T47D (cell line): ENCODE measurements at regions not wholly inside any gene's neighbourhood (a gene's known extent, or its start where the extent isn't known, plus 50 kb on each side); places are given as distances from the start of the nearest gene placed in this dataset.

ENCODE experiments used
- DNase-seq, 2 experiments: peaks; one replicate each; pipeline versions ENCODE4 v3.0.0 to v3.0.0-alpha.2; 2011 to 2012; ENCODE audit warnings: low read depth in 1 of 2, low spot score in 1 of 2
- JUND ChIP-seq: IDR thresholded peaks from 2 replicates; pipeline ENCODE4 v1.6.1; 2012; ENCODE audit warnings: low read depth
- in situ Hi-C: cut with HindIII; loops from 2 replicates; pipeline ENCODE4 v1.10.0; 2016; ENCODE audit warnings: low sequenced_read_pairs, low pct_unique_long_range_greater_than_20kb

DNA sequence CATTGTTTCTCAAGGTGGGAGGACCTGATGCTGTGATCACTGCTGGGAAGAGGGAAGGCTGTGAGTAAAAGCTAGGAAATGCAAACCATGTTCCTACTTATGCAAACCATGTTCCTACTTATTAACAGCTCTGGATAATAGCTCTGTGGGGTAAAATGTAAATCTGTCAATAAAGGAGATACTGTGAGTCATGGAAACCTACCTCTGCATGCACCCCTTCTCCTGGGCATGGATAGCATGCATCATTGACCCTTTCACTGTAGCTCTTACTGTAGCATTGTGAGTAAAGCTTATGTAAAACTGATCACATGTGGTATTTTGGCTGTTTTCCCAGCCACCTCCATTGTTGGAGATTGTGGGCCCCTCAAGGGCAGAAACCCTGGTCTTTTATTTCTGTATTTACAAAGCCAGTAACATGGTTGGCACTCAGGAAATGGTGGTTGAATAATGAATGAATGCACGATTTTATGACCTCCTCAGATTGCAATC, 253.7 kb downstream of the GRIN2B start:
- TF ChIP-seq JUND, result no peak
- DNase-seq, result no peak
- in situ Hi-C loops, result no loop called here

DNA sequence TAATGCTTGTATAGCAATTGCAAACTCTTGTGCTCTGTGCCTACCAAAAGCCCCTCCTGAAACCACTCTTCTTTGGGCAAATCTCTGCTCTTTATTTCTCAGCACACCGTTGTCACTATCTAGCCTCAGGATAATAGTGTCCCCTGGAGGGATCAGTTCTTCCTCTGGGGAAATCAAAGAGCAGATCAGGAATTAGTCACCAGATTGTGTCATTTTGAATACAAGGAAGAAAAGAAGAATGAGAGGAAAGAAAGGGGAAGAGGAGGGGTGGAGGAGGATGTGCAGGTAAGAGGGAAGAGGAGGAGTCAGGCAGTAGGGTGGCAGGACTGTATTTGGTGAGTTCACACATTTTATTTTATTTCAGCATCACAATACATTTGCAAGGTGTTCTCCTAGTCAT, 256.4 kb downstream of the GRIN2B start:
- no peak for TF ChIP-seq JUND
- no peak for DNase-seq
- in situ Hi-C loops, result no loop called here

DNA sequence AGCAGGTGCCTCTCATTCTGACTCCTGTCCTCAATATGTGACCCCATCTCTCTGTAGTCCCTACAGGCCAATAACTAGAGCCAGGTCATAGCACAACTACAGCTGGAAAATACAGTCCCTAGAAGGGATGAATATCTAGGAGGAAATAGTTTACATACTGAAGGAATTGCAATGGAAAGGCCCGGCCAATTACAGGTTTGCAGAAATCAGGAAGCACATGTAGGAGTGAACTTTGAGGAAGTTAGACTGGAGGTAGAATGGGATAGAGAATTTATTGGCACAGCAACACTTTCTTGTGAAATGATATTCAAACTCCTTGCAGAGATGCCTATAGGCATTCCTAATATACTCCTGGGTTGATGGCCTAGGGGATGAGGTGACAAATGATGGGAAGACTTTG, 257.3 kb downstream of the GRIN2B start:
- in situ Hi-C loops, result no loop called here

DNA sequence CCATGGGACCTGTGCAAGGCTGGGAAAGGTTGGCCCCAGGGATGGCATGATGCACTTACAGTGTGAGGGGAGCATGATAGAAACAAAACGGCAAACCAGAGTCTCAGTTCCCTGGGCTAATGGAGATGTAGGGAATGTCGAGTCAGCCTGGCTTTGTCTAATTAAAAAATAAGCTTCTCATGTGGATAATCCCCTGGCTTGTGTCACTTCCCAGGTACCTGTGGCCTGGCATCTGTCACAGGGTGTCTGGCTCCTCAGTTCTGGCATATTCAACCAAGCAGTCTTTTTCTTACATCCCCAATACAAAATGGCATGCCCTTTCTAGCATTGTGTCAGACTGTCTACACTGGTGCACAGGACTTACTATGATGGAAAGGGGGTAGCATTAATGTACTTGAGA, 261.4 kb downstream of the GRIN2B start:
- in situ Hi-C loops, result no loop called here
- no peak for TF ChIP-seq JUND
- no peak for DNase-seq

More for the DNA sequence above, 257.3 kb downstream of the GRIN2B start:
- no peak for DNase-seq
- TF ChIP-seq JUND, result no peak

DNA sequence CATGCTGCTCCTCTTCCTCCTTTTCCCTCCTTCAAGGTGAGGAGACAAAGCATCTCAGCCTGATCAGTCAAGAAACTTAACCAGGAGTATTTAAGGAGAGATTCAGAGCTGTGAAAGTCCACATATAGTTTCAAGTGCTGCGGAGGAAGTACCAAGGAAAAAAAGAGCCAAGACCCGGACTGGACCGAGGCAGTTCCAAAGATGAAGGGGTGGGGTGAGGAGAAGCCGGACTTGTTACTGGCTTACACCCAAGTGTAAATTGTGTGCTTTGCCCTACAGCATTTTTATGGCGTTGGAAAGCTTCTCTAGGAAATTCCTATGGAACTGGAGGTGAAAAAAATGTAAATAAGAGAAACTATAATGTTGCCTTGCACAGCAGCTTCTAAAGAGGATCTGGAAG, 263.1 kb downstream of the GRIN2B start:
- no peak for TF ChIP-seq JUND
- no peak for DNase-seq
- in situ Hi-C loops, result no loop called here

DNA sequence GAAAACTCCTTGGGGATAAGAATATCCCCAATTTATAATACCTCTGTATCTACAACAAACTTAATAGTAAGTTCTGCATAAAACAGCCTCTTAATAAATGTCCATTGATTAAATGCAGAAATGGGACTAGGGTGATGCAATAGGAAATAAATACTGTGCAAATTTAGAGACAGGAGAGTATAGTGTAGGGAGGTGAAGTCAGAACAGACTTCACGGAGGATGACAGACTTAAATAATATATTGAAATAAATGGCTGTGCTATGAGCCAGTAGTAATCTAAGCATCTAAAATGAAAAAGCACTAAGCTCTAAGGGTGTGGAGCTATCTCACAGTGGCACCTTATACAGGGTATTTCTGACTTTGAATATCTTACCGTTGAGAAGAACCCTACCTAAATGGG, 265.3 kb downstream of the GRIN2B start:
- in situ Hi-C loops, result no loop called here
- no peak for DNase-seq
- no peak for TF ChIP-seq JUND

DNA sequence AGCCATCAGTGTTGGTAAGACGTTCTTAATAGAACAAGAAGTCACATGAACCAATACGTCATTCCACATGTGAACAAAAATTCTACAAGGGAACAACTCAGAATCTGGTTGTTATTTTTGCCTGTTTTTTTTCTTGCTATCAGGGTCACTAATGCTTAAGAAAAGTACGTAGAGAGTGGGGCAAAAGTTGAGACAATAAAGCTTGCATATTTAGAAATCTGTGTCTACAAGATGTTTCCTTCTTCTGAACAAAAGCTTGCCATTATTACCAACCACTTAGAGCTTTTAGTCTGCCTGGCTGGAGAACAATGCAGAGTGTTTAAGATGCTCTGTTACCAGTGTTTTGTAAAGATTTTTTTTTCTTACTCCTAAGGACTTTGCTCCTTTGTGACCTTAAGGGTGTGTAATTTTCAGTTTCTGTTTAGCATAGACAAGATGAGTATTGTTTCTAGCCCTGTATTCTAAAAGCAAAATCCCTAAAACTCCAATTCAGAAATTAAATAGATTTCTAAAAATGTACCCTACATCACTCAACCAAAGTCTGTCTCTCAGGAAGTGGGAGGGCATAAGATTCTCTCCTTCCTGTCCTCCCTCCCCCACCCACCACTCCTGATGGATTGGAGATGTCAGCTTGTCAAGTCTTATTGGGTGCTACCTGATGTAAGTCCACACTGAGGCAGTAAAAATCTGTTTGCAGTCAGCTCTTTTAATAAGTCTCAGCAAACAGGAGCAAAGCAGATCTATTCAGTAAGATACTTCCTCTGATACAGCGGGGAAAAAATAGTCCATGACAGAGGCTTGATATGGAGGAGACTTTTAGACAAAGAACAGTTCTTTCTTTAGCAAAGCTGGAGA, 267.6 kb downstream of the GRIN2B start:
- in situ Hi-C loops, result no loop called here
- DNase-seq, result no peak
- TF ChIP-seq JUND, result no peak

DNA sequence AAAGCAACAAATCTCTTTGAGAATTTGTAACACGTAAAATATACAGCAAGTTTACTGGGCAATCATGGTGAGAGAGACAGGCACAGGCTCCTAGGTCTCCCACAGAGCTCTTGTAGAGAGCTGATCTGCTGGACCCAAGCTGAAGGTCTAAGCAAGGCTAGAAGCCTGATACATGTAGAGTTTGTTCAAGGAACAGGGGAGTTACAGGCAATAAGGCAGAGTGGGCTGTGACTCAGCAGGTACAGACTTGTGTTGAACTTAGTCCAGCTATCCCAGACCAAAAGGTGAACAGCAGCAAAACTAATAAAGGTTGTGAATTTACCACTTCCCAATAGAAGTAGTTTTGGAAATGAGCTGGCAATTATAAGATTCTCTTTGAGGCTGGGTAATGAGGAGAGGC, 273.6 kb downstream of the GRIN2B start:
- no peak for TF ChIP-seq JUND
- in situ Hi-C loops, result no loop called here
- DNase-seq, result no peak

DNA sequence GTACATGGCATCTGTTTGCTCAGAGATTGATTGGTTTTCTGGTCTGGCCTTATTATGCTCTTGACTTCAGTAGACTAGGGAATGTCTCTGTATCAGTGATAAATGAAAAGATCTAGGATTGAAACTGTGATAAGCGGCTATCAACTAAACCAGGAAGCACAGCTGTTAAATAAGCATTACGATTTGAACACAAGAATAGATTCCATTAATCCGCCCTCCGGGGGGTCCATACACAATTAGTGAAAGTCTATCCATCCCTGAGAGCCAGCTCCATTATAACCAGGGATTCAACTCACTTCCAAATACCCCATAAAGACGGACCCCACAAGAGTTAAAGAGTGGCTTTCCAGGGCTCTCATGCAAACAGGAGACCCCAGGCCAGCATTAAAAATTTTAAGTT, 279.0 kb downstream of the GRIN2B start:
- no peak for TF ChIP-seq JUND
- in situ Hi-C loops, result no loop called here
- DNase-seq, result no peak

DNA sequence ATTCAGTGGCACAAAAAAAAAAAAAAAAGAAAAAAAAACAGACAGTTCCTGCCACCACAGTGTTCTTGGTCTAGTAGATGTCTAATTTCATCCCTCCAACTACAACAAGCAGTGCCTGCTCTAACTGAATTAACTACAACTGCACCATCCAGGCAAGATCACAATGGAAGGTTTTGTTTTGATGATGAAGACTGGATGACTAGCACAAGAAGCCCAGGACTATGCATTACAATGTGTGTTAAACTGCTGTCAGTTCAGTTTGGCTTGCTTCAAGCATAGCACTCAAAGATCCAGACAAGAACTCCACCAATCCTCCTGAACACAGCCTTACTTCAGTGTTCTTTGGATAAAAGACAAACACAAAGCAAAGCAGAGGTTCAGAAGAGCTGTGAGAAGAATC, 279.9 kb downstream of the GRIN2B start:
- in situ Hi-C loops, result no loop called here
- no peak for TF ChIP-seq JUND
- DNase-seq, result no peak

DNA sequence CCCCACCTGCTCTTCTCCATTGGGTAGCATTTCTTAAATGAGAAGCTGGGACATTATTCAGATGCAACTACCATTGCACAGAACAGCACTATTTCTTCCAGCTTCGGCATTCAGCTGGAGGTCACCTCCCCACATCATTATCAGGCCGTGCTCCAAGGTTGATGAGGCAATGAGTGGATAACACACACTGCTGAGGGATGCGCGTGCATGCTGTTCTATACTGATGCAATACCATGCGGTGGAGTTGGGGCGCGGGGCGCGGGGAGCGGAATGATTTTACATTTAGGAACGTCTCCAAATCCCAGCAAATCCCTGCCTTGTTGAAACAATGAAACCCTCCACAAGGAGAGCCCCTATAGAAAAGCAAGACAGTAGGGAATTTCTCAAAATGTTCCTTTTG, 283.4 kb downstream of the GRIN2B start:
- TF ChIP-seq JUND, result no peak
- no peak for DNase-seq
- in situ Hi-C loops, result no loop called here

DNA sequence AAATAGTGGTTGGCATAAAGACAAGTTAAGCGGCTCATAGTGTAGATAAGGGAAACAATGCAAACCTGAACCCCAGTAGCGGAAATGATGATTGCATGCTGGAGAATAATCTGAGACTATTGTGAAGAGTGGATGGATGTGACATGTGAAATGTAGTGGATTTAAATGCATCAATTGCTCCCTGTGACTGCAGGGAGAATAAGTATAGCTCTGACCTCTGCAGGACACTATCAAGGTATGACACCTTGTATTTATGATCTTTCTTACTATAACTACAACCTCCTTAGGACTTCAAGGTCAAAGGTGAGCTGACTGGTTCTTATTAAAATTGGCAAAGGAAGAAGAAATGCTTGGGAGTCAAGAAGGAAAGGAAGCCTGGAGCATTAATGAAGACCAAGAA, 285.6 kb downstream of the GRIN2B start:
- no peak for DNase-seq
- TF ChIP-seq JUND, result no peak
- in situ Hi-C loops, result no loop called here

DNA sequence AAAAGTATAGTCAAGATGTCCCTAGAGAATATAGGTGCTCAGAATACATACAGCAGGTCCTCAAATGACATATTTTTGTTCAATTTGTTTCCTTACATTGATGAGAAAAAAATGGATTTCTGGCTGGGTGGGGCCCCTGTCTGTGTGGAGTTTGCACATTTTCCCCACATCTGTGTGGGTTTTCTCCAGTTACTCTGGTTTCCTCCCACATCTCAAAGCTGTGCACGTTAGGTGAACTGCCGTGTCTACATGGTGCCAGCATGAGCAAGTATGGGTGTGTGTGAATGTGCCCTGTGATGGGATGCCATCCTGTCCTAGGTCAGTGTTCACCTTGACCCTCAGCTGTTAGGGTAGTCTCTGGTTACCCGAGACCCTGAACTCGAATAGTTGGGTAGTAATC, 289.1 kb downstream of the GRIN2B start:
- DNase-seq, result no peak
- TF ChIP-seq JUND, result no peak
- in situ Hi-C loops, result no loop called here

DNA sequence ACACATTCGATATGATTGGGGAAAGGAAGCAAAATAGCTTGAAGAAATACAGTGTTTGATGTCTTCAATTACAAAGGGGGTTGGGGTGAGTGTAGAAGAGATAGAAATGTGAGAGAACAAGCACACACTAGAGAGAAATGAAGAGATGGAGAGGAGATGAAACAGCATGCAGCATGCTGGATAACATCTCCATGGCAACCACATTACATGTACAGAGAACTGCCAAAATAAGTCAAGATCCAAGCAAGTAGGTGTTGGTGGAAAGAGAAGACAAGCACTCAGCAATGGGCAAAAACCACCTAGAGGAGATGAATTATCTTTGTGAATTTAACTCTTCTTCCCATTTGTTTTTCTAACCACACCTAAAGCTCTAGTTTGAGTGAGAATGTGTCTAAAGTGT, 289.8 kb downstream of the GRIN2B start:
- in situ Hi-C loops, result no loop called here
- TF ChIP-seq JUND, result no peak
- DNase-seq, result no peak
